HCT116 (cell line): ENCODE measurements at regions not wholly inside any gene's neighbourhood (a gene's known extent, or its start where the extent isn't known, plus 50 kb on each side); places are given as distances from the start of the nearest gene placed in this dataset.

ENCODE experiments used
- ATAC-seq: fragments of 200-7000 bp; cut with Tn5 transposase; 2 replicates; pipeline ENCODE4 v1.9.1; 2020; ENCODE audit warnings: mild to moderate bottlenecking, moderate library complexity
- BruUV-seq: library from RNA; stranded (reverse); fragments of 400-500 nt; replicated peaks from 2 replicates; lab custom pipeline; 2021; lab: Mats Ljungman, UMichigan
- CTCF ChIA-PET: fragments of 300-600 bp; sonication (Branson Sonifier 250); formaldehyde crosslinking; loops from one replicate; lab custom pipeline; 2021; ENCODE audit warnings: antibody characterized with exemption; lab: Charles Lee
- POLR2A ChIA-PET: fragments of 300-600, 350-600 bp; sonication (Branson Sonifier 250); formaldehyde crosslinking; loops from one replicate; lab custom pipeline; 2021; ENCODE audit warnings: antibody characterized with exemption; lab: Charles Lee
- RAD21 ChIA-PET, 2 experiments: fragments of 300-600 bp; sonication (Branson Sonifier 250); formaldehyde crosslinking; loops; one replicate each; lab custom pipeline; 2023; ENCODE audit warnings: low total read pairs in 2 of 2; ENCODE audit not compliant: uncharacterized antibody in 2 of 2, unreplicated experiment in 2 of 2, low non-redundant PET in 1 of 2; lab: Charles Lee
- DNase-seq: peaks from one replicate; pipeline ENCODE4 v3.0.0-alpha.2; 2010; ENCODE audit warnings: low read depth, low spot score
- H2AFZ ChIP-seq: fragments of 200-600 bp; shearing (Covaris generic), sonication (generic); 2 replicates; pipeline ENCODE4 v1.6.1; 2017; ENCODE audit warnings: low read depth, mixed run types, mixed read lengths, antibody characterized with exemption, low read length; ENCODE audit not compliant: poor library complexity, severe bottlenecking
- H3K27ac ChIP-seq: 2 replicates; pipeline ENCODE4 v1.5.1; 2012; ENCODE audit warnings: low read depth, low read length
- H3K27me3 ChIP-seq: fragments of 200-600 bp; sonication (generic); 2 replicates; pipeline ENCODE4 v1.6.1; 2016; ENCODE audit warnings: mixed run types, low read length, mixed read lengths; ENCODE audit not compliant: insufficient read depth
- H3K36me3 ChIP-seq, 2 experiments: fragments of 200-500 bp in 1 of 2; fragments of 200-600 bp in 1 of 2; sonication (Bioruptor generic) in 1 of 2; sonication (generic) in 1 of 2; 2 replicates each; pipeline versions ENCODE4 v1.5.1 to v1.6.1; 2014 to 2016; ENCODE audit warnings: low read length in 2 of 2, inconsistent platforms in 1 of 2, mixed read lengths in 1 of 2, mixed run types in 1 of 2; ENCODE audit not compliant: insufficient read depth in 2 of 2, control insufficient read depth in 1 of 2
- H3K4me1 ChIP-seq, 2 experiments: fragments of 200-600 bp in 1 of 2; sonication (generic) in 1 of 2; 2 replicates each; pipeline versions ENCODE4 v1.5.1 to v1.6.1; 2012 to 2017; ENCODE audit warnings: low read length in 2 of 2, inconsistent platforms in 1 of 2, mild to moderate bottlenecking in 1 of 2, mixed read lengths in 1 of 2, mixed run types in 1 of 2, moderate library complexity in 1 of 2; ENCODE audit not compliant: insufficient read depth in 2 of 2, control insufficient read depth in 1 of 2
- H3K4me2 ChIP-seq: fragments of 200-600 bp; sonication (generic); 2 replicates; pipeline ENCODE4 v1.6.1; 2017; ENCODE audit warnings: mixed run types, low read length, mixed read lengths
- H3K4me3 ChIP-seq, 2 experiments: fragments of 200-600 bp in 1 of 2; sonication (generic) in 1 of 2; replicated peaks in 1 of 2; 2 replicates each; pipeline ENCODE4 v1.5.1; 2011 to 2016; ENCODE audit warnings: low read length in 2 of 2, control low read depth in 1 of 2, low read depth in 1 of 2, mild to moderate bottlenecking in 1 of 2, mixed read lengths in 1 of 2, mixed run types in 1 of 2
- H3K79me2 ChIP-seq: fragments of 200-600 bp; sonication (generic); 2 replicates; pipeline ENCODE4 v1.6.1; 2017; ENCODE audit warnings: mild to moderate bottlenecking, mixed run types, low read length, moderate library complexity, mixed read lengths; ENCODE audit not compliant: insufficient read depth
- H3K9ac ChIP-seq: fragments of 200-600 bp; sonication (generic); 2 replicates; pipeline ENCODE4 v1.6.1; 2016; ENCODE audit warnings: low read length, mixed read lengths
- H3K9me2 ChIP-seq: fragments of 200-600 bp; sonication (generic), shearing (Covaris generic); 2 replicates; pipeline ENCODE4 v1.6.1; 2017; ENCODE audit warnings: mixed run types, mild to moderate bottlenecking, moderate library complexity; ENCODE audit not compliant: insufficient read depth
- H3K9me3 ChIP-seq, 2 experiments: fragments of 200-500 bp in 1 of 2; fragments of 200-600 bp in 1 of 2; sonication (Bioruptor generic) in 1 of 2; sonication (generic) in 1 of 2; 2 replicates each; pipeline ENCODE4 v1.6.1; 2014 to 2017; ENCODE audit warnings: low read length in 2 of 2, mixed read lengths in 2 of 2, inconsistent platforms in 1 of 2, low read depth in 1 of 2, mild to moderate bottlenecking in 1 of 2, mixed run types in 1 of 2, moderate library complexity in 1 of 2; ENCODE audit not compliant: control insufficient read depth in 1 of 2, insufficient read depth in 1 of 2
- H4K20me1 ChIP-seq: fragments of 200-600 bp; sonication (generic), shearing (Covaris generic); 2 replicates; pipeline ENCODE4 v1.6.1; 2017; ENCODE audit warnings: mixed run types, mild to moderate bottlenecking, moderate library complexity; ENCODE audit not compliant: insufficient read depth
- EZH2 ChIP-seq: fragments of 200-600 bp; sonication (generic); IDR thresholded peaks from 2 replicates; pipeline ENCODE4 v1.6.1; 2017; ENCODE audit warnings: antibody characterized with exemption, mixed run types
- JUND ChIP-seq: IDR thresholded peaks from 2 replicates; pipeline ENCODE4 v1.6.1; 2012
- POLR2A ChIP-seq: IDR thresholded peaks from 2 replicates; pipeline ENCODE4 v1.7.0; 2011; ENCODE audit warnings: borderline replicate concordance; ENCODE audit not compliant: insufficient read depth, insufficient read length; ENCODE audit errors: extremely low read depth
- RAD21 ChIP-seq: IDR thresholded peaks from 2 replicates; pipeline ENCODE4 v1.6.1; 2012; ENCODE audit warnings: low read depth, mild to moderate bottlenecking
- SP1 ChIP-seq: IDR thresholded peaks from 2 replicates; pipeline ENCODE4 v1.6.1; 2012; ENCODE audit warnings: low read depth
- YY1 ChIP-seq: IDR thresholded peaks from 2 replicates; pipeline ENCODE4 v1.6.1; 2011; ENCODE audit warnings: low read length, low read depth, moderate library complexity, mild to moderate bottlenecking; ENCODE audit not compliant: insufficient replicate concordance; ENCODE audit errors: extremely low read depth
- ZFX ChIP-seq: fragments of 450-650 bp; IDR thresholded peaks from 2 replicates; pipeline ENCODE4 v1.6.1; 2017
- intact Hi-C: fragments of 100-400 bp; cut with micrococcal nuclease; formaldehyde crosslinking; loops from 2 replicates; pipeline ENCODE4 v1.10.0; 2022
- TF ChIP-seq, protein P1 (sequence below): IDR thresholded peaks from 2 replicates; pipeline ENCODE4 v1.6.1; 2012
- TF ChIP-seq, protein P2 (sequence below): IDR thresholded peaks from 2 replicates; pipeline ENCODE4 v1.6.1; 2011; ENCODE audit warnings: mild to moderate bottlenecking, low read length, moderate library complexity; ENCODE audit not compliant: insufficient replicate concordance; ENCODE audit errors: extremely low read depth
- TF ChIP-seq, protein P3 (sequence below): IDR thresholded peaks from 2 replicates; pipeline ENCODE4 v1.6.1; 2012

DNA sequence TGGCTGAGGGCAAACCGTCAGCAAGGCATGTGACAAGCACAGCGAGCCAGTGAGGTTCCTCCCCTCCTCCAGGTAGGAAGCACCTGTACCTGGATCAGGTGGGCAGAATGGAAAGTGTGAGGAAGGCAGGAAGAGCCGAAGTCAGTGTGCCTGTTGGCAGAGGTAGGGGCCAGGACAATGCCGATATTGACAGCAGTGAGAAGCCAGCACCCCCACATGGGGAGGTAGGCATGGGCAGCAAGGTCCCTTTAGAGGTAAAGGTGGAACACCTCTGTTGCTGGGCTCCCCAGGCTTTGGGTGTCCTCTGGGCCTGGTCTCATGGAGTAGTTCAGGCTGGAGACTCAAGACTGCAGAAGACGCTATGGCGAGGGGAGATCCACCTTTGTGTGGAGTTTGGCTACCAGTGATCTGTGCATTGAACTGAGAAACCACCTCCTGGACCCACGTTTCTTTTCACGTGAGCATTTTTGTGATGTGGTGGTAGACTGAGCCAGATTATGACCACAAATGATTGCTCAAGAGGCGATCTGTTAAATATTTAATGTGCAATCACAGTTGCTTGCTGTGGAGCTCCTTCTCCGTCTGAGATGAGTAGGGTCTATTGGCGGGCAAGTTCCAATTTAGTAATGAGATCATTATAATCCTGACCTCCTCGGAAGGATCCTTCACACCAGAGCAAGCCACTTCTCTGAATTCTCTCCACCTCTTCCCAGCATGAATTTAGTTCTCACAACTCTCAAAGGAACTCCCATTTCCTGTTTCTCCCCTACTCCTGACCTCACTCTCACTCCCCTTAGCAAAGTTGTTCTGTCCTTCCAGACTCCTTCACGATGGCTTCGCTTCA is 174.8 kb downstream of the CDH26 start:
- Histone ChIP-seq H3K4me2 (no peak overlapping the region), H3K27me3 (0 out of 2 replicates have a peak, but pooled peaks cover 9% of the 10 kb centered on the region), H3K9me3 (no peaks in the 10 kb centered on the region), H3K79me2 (no peaks in the 10 kb centered on the region), H3K36me3 (no peaks in the 10 kb centered on the region), H3K9ac (no peak overlapping the region), H3K27ac (no peak overlapping the region), H3K4me1 (no peaks in the 10 kb centered on the region), H3K9me2 (no peaks in the 10 kb centered on the region), H2AFZ (no peak overlapping the region), H3K4me3 (no peak overlapping the region), H4K20me1 (no peaks in the 10 kb centered on the region)
- intact Hi-C loops, result no loop called here
- RAD21 ChIA-PET, result no interaction called here
- TF ChIP-seq SP1 (no peak), EZH2 (no peak), YY1 (no peak), JUND (no peak), RAD21 (no peak), ZFX (no peak), POLR2A (no peak)
- TF ChIP-seq, protein P1, sequence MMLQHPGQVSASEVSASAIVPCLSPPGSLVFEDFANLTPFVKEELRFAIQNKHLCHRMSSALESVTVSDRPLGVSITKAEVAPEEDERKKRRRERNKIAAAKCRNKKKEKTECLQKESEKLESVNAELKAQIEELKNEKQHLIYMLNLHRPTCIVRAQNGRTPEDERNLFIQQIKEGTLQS, result no peak
- TF ChIP-seq, protein P2, sequence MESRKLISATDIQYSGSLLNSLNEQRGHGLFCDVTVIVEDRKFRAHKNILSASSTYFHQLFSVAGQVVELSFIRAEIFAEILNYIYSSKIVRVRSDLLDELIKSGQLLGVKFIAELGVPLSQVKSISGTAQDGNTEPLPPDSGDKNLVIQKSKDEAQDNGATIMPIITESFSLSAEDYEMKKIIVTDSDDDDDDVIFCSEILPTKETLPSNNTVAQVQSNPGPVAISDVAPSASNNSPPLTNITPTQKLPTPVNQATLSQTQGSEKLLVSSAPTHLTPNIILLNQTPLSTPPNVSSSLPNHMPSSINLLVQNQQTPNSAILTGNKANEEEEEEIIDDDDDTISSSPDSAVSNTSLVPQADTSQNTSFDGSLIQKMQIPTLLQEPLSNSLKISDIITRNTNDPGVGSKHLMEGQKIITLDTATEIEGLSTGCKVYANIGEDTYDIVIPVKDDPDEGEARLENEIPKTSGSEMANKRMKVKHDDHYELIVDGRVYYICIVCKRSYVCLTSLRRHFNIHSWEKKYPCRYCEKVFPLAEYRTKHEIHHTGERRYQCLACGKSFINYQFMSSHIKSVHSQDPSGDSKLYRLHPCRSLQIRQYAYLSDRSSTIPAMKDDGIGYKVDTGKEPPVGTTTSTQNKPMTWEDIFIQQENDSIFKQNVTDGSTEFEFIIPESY, result no peak
- TF ChIP-seq, protein P3, sequence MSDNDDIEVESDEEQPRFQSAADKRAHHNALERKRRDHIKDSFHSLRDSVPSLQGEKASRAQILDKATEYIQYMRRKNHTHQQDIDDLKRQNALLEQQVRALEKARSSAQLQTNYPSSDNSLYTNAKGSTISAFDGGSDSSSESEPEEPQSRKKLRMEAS, result no peak
- POLR2A ChIA-PET, result no interaction called here
- no peak for DNase-seq
- CTCF ChIA-PET, result no interaction called here
- BruUV-seq, result no TSS peak
- no peak for ATAC-seq
